ENCODE measurements at regions not wholly inside any gene's neighbourhood (a gene's known extent, or its start where the extent isn't known, plus 50 kb on each side); places are given as distances from the start of the nearest gene placed in this dataset.
A peak's percentile ranks its signal among the peaks of the same experiment; 100 is the strongest.
"Not testable (repeated sequence)": the region's sequence is repeated elsewhere in the genome, so short reads cannot be mapped to it uniquely, and the experiment has no call there.

DNA sequence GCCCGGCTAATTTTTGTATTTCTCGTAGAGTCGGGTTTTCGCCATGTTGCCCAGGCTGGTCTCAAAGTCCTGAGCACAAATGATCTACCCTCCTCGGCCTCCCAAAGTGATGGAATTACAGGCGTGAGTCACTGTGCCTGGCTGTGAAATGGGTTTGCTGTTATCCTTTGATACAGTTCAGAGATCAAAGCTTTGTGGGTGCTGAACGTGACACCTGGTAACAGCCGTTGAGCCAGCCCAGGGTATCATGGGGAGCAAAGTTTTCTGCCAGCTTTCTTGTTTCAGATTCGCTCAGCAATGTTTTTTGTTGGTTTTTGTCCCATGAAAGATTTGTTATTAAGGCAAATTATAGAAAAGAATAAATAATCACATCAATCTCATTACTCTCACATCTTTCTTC, 68.9 kb upstream of the LPAR1 start:
- no peaks in the 10 kb centered on the region for H3K9me3 ChIP-seq (ENCODE audit: control insufficient read depth, low read length)
- 89% methylated on average over 9 of the region's 9 CpGs for WGBS
- no peak overlapping the region for H3K27ac ChIP-seq (ENCODE audit: low read length)
- DNase-seq (no peak), ATAC-seq (no peak)
- intact Hi-C loops (cut with DNase I), result no loop called here
- no peak overlapping the region for H3K4me3 ChIP-seq (ENCODE audit: low read length)
- H3K27me3 ChIP-seq (ENCODE audit: control insufficient read depth, insufficient read depth), result no peaks in the 10 kb centered on the region
- no peaks in the 10 kb centered on the region for H3K4me1 ChIP-seq (ENCODE audit: control insufficient read depth, insufficient read depth, low read length)

DNA sequence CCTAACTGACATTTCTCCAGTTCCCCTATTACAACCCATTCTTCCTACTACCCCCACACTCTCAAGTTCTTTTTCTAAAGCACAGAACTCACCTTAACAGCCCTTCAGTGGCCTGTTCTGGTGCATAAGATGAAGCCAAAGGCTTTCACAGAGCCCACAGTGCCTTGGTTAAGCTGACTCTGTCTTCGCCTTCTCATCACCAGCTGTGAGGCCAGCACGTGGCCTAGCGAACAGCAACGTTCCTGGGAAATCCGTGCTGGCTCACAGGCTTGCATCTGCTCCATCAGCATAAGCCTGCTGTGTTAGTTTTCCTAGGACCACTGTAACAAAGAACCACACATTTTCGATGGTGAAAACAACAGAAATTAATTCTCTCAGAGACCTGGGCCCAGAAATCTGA, 67.9 kb upstream of the LPAR1 start:
- no peak for ATAC-seq
- 68% methylated on average over 6 of the region's 6 CpGs for whole genome bisulfite sequencing
- no peak overlapping the region for H3K27ac ChIP-seq (ENCODE audit: low read length)

GRCh38 chr9:111102793-111103464, 64.7 kb upstream of the LPAR1 start:
- peak overlapping the region; percentile 64 for H3K27ac ChIP-seq (ENCODE audit: low read length)
- no peaks in the 10 kb centered on the region for H3K27me3 ChIP-seq (ENCODE audit: control insufficient read depth, insufficient read depth)
- peaks cover 2% of the 10 kb centered on the region for H3K4me1 ChIP-seq (ENCODE audit: control insufficient read depth, insufficient read depth, low read length)
- intact Hi-C loops (cut with DNase I), result no loop called here
- WGBS, result 54% methylated on average over 4 of the region's 4 CpGs
- ATAC-seq (peak; percentile 67 to 79), DNase-seq (peak in 1 of 3 donors; percentile 25)
- H3K9me3 ChIP-seq (ENCODE audit: control insufficient read depth, low read length), result no peaks in the 10 kb centered on the region
- no peak overlapping the region for H3K4me3 ChIP-seq (ENCODE audit: low read length)

More for the DNA sequence above, 67.9 kb upstream of the LPAR1 start:
- Histone ChIP-seq H3K27me3 (ENCODE audit: control insufficient read depth, insufficient read depth) (no peaks in the 10 kb centered on the region), H3K9me3 (ENCODE audit: control insufficient read depth, low read length) (no peaks in the 10 kb centered on the region), H3K4me3 (ENCODE audit: low read length) (no peak overlapping the region), H3K4me1 (ENCODE audit: control insufficient read depth, insufficient read depth, low read length) (no peaks in the 10 kb centered on the region)
- intact Hi-C loops (cut with DNase I), result no loop called here
- no peak for DNase-seq

- Histone ChIP-seq H3K4me3 (ENCODE audit: low read length) (no peak overlapping the region), H3K27ac (ENCODE audit: low read length) (no peak overlapping the region), H3K9me3 (ENCODE audit: control insufficient read depth, low read length) (no peaks in the 10 kb centered on the region), H3K27me3 (ENCODE audit: control insufficient read depth, insufficient read depth) (no peaks in the 10 kb centered on the region), H3K4me1 (ENCODE audit: control insufficient read depth, insufficient read depth, low read length) (peaks cover 2% of the 10 kb centered on the region)
- intact Hi-C loops (cut with DNase I), result no loop called here
- ATAC-seq (no peak), DNase-seq (no peak)
- 60% methylated on average over 9 of the region's 9 CpGs for WGBS
These were observed 61.1 kb upstream of the LPAR1 start for GRCh38 chr9:111099199-111100008.

DNA sequence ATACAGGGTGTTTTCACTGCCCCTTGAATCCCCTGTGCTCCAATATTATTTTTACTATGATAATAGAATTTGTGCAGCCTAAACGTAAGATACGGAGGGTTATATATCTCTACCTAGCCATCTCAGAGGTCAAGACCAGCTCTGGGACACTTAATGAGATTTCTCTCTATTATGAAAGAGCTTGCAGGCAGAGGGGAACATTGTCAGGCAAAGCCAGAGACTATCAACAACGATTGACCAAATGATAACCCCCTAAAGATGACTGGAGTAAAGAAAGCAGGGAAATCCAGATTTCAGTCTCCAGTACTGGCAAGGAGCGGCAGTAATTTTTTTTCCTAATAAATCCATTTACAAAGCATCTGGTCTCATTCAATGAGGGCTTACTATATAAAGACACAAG, 59.8 kb upstream of the LPAR1 start:
- WGBS, result 73% methylated on average over 4 of the region's 4 CpGs
- ATAC-seq, result no peak
- no peaks in the 10 kb centered on the region for H3K27me3 ChIP-seq (ENCODE audit: control insufficient read depth, insufficient read depth)
- H3K9me3 ChIP-seq (ENCODE audit: control insufficient read depth, low read length), result no peaks in the 10 kb centered on the region
- intact Hi-C loops (cut with DNase I), result no loop called here
- H3K4me1 ChIP-seq (ENCODE audit: control insufficient read depth, insufficient read depth, low read length), result peaks cover 2% of the 10 kb centered on the region
- H3K27ac ChIP-seq (ENCODE audit: low read length), result no peak overlapping the region
- H3K4me3 ChIP-seq (ENCODE audit: low read length), result no peak overlapping the region
- no peak for DNase-seq

- 82% methylated on average over 3 of the region's 3 CpGs for WGBS
- no peaks in the 10 kb centered on the region for H3K9me3 ChIP-seq (ENCODE audit: control insufficient read depth, low read length)
- H3K4me1 ChIP-seq (ENCODE audit: control insufficient read depth, insufficient read depth, low read length), result peaks cover 2% of the 10 kb centered on the region
- no peak for DNase-seq
- intact Hi-C loops (cut with DNase I), result no loop called here
- H3K4me3 ChIP-seq (ENCODE audit: low read length), result no peak overlapping the region
- no peaks in the 10 kb centered on the region for H3K27me3 ChIP-seq (ENCODE audit: control insufficient read depth, insufficient read depth)
- no peak for ATAC-seq
- no peak overlapping the region for H3K27ac ChIP-seq (ENCODE audit: low read length)
These were observed 57.8 kb upstream of the LPAR1 start for GRCh38 chr9:111096051-111096450.

DNA sequence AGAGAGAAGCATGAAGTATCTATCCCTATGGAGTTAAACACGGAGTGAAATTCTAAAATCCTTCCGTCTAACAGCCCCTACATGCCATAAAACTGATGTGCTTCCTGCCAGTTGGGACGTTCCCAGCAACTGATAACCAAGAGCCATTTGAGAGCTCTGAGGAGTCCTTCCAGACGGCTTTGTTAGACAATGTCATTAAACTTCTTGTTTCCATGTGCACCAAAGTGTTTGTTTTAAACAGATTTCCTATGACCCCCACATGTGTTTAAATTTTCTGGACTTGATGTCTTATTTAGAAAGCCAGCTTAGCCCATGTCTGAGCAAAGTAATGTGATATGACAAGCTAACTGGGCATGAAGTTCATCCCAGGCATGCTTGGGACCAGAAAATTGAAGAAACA, 57.2 kb upstream of the LPAR1 start:
- no peak overlapping the region for H3K27ac ChIP-seq (ENCODE audit: low read length)
- H3K27me3 ChIP-seq (ENCODE audit: control insufficient read depth, insufficient read depth), result no peaks in the 10 kb centered on the region
- no peak overlapping the region for H3K4me3 ChIP-seq (ENCODE audit: low read length)
- peak; percentile 44 to 60 for ATAC-seq
- intact Hi-C loops (cut with DNase I), result no loop called here
- peak; percentile 25 to 64 (median 63) for DNase-seq
- H3K9me3 ChIP-seq (ENCODE audit: control insufficient read depth, low read length), result no peaks in the 10 kb centered on the region
- WGBS, result 25% methylated on average over 4 of the region's 4 CpGs
- H3K4me1 ChIP-seq (ENCODE audit: control insufficient read depth, insufficient read depth, low read length), result peaks cover 2% of the 10 kb centered on the region

DNA sequence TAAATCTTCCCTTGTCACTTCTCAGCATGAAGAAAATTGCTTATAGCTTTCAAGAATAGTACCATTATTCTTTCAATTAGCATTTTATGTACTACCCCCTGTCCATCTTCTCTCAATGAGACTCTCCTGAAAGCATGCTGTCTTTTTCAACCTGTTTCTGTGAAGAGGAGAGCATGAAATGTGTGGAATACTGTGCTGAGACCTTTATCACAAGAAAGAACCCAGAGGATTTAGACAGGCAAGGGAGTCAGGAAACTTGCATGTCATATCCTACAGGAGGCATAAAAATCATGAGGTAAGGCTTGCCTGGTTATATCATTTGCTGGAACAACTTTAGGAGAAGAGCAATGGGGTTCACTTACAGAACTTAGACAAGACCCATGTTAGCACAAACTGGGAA, 56.7 kb upstream of the LPAR1 start:
- Histone ChIP-seq H3K4me3 (ENCODE audit: low read length) (no peak overlapping the region), H3K27ac (ENCODE audit: low read length) (no peak overlapping the region), H3K27me3 (ENCODE audit: control insufficient read depth, insufficient read depth) (no peaks in the 10 kb centered on the region), H3K4me1 (ENCODE audit: control insufficient read depth, insufficient read depth, low read length) (peaks cover 2% of the 10 kb centered on the region), H3K9me3 (ENCODE audit: control insufficient read depth, low read length) (no peaks in the 10 kb centered on the region)
- ATAC-seq (no peak), DNase-seq (no peak)
- intact Hi-C loops (cut with DNase I), result no loop called here

DNA sequence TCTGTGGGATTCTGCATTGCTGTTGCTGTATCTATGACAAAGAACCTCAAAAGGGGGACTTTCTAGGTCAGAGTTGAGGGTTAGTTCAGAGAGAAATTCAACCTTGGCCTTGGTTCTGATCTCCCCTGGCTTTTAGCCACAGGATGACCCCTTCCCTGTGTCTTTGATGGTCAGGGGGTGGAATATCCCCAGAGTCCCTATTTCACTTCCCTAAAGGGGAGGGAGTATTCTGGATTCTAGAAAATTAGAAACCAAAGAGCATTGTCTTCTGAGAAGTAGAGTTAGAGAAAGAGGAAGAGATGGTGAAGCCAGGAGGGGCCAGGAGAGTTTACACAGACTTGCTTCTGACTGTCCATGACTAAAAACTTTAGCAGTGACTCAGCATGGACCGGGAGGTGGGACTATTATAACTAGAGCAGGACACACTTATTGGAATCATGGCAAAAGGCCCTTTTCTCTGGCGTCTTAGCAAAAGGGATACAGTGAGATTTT, 56.2 kb upstream of the LPAR1 start:
- DNase-seq, result peak in 2 of 3 donors; percentile 33 to 55
- Histone ChIP-seq H3K9me3 (ENCODE audit: control insufficient read depth, low read length) (no peaks in the 10 kb centered on the region), H3K27me3 (ENCODE audit: control insufficient read depth, insufficient read depth) (no peaks in the 10 kb centered on the region), H3K27ac (ENCODE audit: low read length) (peak overlapping the region; percentile 43), H3K4me1 (ENCODE audit: control insufficient read depth, insufficient read depth, low read length) (peaks cover 2% of the 10 kb centered on the region), H3K4me3 (ENCODE audit: low read length) (no peak overlapping the region)
- WGBS, result 29% methylated on average over 2 of the region's 2 CpGs
- ATAC-seq, result peak; percentile 89 to 90
- intact Hi-C loops (cut with DNase I), result no loop called here

DNA sequence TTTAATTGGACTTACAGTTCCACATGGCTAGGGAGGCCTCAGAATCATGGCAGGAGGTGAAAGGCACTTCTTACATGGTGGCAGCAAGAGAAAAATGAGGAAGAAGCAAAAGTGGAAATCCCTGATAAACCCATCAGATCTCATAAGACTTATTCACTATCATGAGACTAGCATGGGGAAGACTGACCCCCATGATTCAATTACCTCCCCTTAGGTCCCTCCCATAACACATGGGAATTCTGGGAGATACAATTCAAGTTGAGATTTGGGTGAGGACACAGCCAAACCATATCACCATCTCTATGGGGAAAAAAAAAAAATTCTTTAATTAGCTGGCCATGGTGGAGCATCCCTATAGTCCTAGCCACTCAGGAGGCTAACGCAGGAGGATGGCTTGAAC, 53.9 kb upstream of the LPAR1 start:
- intact Hi-C loops (cut with DNase I); H3K27ac ChIP-seq (ENCODE audit: low read length); DNase-seq; H3K27me3 ChIP-seq (ENCODE audit: control insufficient read depth, insufficient read depth); H3K4me1 ChIP-seq (ENCODE audit: control insufficient read depth, insufficient read depth, low read length); H3K4me3 ChIP-seq (ENCODE audit: low read length); ATAC-seq; H3K9me3 ChIP-seq (ENCODE audit: control insufficient read depth, low read length): not testable (repeated sequence)
- WGBS, result 89% methylated on average over 1 of the region's 1 CpG

Measured in right cardiac atrium (tissue), 5 donors.